Kidney capillary endothelial cell (primary cell): ENCODE measurements at regions not wholly inside any gene's neighbourhood (a gene's known extent, or its start where the extent isn't known, plus 50 kb on each side); places are given as distances from the start of the nearest gene placed in this dataset.

ENCODE experiments used
- DNase-seq: peaks from one replicate; pipeline ENCODE4 v3.0.0-alpha.2; 2018; ENCODE audit warnings: low spot score

DNA sequence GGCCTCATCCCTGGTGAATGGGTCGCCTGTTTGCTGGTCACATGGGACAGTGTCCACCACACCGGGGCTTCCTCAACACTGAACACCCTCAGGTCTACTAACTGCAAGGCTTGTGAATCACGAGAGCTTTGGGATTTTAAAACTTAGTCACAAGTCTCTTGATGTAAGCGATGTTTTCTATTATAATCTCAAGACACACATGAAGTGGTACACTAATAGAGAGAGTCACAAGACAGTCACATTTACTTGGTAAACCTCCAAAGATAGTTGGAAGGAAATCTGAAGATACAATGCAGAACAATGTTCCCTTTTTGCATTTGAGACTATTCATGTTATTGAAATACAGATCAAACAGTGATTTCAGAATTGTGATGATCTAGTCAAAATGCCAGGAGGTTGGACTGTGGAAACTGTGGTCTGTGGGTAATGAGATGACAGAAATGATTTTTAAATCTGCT is 233.1 kb upstream of the KLF6 start:
- no peak for DNase-seq

DNA sequence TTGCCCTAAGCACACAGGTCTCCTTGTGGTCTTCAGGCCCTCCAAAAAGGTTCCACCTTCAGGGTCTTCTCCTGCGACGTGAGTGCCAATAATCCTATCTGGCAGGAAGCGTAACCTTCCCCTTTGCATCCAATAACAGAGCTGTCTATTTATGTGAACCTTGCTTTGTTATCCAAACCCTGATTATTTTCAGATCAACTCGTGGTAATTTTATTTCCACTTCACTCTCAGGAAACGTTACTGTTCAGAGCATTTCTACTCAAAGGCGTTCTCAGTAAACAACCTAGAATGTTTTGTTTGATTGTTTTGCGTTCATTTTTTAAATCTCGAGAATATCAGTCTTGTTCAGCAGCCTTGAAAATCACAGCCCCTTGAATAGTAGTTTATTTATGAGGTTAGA is 232.3 kb upstream of the KLF6 start:
- DNase-seq, result no peak

DNA sequence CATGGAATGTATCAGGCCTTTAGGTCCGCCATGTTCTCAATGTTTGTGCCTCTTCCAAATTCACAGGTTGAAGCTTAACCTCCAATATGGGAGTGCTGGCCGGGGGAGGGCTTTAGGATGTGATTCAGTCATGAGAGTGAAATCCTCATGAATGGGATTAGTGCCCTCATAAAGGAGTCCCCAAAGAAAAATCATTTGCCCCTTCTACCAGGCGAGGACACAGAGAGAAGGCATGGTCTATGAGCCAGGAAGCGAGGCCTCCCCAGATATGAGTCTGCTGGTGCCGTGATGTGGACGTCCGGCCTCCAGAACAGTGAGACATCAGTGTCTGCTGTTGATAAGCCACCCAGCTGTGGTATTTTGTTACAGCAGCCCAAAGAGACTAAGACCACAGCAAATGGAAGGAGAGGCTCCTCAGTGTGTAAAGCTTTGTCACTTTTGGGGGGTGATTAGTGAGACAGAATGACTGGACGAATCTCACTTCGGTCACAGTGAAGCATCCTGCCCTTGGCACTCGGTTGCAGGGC is 231.3 kb upstream of the KLF6 start:
- no peak for DNase-seq

DNA sequence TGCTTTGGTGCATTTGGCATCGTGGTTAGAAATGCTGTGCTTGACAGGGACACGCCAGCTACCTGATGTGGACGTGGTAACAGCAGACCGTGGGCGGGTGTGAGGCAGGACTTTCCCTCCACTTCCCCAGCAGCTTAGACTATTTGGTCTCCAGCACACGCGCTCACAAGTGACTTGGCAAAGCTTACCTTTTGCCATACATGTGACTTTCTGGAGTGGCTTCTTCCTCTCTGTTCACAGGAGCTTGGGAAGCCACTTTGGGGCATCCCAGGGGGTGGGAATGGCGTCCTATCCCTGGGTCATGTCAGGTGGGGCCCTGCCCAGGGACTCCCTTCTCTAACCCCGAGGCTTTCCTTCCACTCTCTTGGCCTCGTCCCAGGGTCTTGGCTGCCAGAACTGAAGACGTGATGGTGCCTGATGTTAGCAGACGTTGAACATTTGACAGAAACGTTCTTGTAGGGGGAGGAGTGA is 228.7 kb upstream of the KLF6 start:
- DNase-seq, result no peak

DNA sequence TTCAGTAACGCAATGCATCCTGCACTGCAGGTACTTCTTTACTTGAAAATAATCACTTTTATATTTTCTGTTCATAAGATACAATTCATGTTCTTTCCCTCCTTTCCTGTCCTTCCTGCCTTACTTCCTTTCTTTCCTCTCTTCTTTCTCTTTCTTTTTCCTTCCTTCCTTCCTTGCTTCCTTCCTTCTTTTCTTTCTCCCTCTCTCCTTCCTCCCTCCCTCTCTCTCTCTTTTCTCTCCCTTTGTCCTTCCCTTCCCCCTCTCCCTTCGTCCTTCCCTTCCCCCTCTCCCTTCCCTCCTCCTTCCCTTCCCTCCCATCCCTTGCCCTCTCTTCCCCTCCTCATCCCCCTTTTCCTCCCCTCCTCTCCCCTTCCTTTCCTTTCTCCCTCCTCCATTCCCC is 227.8 kb upstream of the KLF6 start:
- DNase-seq, result no peak

DNA sequence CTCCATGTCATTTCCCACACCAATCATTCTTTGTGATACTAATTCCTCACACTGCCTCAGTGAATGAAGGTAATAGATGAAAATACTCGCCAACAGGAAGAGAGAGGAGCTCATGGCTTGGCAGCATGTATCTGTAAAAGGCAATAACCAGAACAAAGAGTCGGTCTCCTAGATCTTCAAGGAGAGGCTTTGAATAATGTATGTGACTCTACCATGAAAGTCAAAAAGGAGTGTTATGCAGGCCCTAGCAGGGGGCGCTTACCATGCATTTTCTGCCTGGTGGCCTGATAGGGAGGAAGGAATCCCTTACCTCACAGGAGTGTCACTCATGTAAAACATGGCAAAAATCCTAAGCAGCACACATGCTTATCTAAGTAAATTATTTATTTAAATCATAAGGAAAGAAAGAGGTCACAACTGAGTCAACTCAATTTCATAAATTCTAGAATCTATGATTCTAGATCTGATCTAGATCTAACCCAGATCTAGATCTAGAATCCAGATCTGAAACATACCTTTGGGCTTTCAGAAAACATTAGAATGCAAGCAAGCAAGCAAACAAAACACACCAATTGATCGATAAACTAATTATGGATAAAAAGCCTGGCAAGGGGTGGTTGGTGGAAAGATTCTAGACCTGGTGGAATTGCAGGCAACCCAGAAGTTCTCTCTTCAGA is 226.3 kb upstream of the KLF6 start:
- DNase-seq, result no peak

GRCh38 chr10:4008676-4009382 is 223.8 kb upstream of the KLF6 start:
- no peak for DNase-seq

GRCh38 chr10:4007771-4008170 is 222.8 kb upstream of the KLF6 start:
- no peak for DNase-seq

GRCh38 chr10:4006858-4007257 is 221.8 kb upstream of the KLF6 start:
- DNase-seq, result no peak

DNA sequence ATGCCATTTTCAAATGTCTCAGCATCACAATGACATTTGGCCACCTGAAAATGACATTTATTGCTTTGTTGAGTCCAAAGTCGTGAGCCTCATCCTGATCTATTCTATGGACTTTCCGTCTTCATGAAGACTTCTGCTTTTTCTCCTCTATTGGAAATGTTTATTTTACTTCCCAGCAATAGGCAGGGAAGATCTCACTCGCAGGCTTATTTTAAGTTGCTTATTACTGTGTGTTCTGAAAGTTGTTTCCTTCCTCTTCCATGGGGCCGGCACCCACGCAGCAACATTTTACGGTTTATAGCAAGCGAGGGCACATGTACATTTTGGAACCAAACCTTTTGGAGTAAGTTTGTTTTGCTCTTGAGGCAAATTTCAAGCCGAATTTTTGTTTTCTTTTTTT is 221.0 kb upstream of the KLF6 start:
- DNase-seq, result no peak

DNA sequence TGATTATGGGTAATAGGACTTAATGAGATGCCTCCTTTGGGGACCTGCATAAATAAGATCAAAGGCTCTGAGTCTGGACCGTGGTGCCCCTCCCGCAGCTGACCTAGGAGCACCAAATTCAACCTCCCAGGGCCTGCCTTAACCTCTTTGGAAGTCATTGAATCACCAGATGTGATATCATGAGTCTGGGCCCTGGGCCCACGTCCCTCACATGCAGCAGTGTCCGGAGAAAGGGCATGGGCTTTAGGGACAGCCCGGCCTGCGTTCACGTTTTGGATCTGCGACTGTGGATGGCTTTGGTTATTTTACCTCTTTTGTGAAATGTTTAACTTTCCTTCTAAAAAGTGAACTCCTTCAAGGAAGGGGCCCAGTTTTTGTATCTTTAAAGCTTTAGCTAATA is 220.0 kb upstream of the KLF6 start:
- no peak for DNase-seq

DNA sequence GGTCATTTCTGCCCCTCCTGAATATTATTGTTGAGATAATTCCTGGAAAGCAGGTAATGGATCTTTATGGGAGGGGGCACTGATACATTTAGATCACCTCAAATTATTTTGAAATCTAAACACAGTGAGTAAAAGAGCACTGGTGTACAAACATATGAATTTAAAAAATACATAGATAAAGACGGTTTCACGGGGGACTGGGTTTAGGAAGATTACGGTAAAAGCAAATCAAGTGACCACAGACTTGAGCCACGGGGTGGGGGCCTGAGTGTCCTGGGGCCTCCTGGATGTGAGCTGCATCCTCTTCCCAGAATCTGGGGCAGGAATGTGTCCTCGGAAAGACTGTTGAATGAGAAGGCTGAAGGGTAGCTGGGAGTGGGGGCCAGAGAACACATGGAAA is 219.1 kb upstream of the KLF6 start:
- no peak for DNase-seq

GRCh38 chr10:4003348-4003973 is 218.5 kb upstream of the KLF6 start:
- DNase-seq, result no peak

DNA sequence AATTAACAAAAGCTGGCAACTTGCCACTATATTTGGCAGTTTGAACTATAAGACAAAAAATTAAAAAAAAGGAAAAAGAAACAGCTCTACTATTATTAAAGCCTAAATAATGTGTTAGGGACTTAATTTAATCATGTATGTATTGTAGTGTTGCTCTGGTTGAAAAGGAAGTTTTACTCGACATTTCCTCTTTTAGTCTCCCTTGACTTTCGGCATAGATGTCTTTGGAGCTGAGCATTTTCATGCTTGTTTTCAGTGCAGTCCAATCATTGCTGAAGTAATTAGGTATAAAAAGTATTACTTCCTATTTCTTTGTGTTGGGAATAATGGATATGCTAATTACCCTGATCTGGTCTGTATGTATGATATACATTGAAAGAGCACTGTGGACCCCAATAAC is 216.8 kb upstream of the KLF6 start:
- DNase-seq, result no peak

- no peak for DNase-seq
These were observed 214.6 kb upstream of the KLF6 start for GRCh38 chr10:3999642-4000041.

DNA sequence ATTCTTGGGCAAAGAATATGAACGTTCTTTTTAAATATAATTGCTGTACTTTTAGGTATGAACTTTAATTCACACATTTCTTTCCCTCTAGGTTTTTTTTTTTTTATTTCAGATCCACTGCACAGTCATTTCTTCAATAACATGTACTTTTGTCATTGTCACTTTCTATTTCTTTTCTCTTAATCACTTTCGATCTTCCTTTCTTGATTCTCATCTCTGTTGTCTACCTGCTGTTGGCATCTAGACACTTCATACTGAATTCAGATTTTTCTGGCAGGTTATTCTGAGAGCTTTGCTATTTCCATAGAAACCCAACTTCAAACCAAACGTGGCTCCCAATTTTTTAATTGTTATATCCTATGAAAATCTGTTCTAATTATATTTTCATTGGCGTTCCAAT is 211.7 kb upstream of the KLF6 start:
- no peak for DNase-seq

DNA sequence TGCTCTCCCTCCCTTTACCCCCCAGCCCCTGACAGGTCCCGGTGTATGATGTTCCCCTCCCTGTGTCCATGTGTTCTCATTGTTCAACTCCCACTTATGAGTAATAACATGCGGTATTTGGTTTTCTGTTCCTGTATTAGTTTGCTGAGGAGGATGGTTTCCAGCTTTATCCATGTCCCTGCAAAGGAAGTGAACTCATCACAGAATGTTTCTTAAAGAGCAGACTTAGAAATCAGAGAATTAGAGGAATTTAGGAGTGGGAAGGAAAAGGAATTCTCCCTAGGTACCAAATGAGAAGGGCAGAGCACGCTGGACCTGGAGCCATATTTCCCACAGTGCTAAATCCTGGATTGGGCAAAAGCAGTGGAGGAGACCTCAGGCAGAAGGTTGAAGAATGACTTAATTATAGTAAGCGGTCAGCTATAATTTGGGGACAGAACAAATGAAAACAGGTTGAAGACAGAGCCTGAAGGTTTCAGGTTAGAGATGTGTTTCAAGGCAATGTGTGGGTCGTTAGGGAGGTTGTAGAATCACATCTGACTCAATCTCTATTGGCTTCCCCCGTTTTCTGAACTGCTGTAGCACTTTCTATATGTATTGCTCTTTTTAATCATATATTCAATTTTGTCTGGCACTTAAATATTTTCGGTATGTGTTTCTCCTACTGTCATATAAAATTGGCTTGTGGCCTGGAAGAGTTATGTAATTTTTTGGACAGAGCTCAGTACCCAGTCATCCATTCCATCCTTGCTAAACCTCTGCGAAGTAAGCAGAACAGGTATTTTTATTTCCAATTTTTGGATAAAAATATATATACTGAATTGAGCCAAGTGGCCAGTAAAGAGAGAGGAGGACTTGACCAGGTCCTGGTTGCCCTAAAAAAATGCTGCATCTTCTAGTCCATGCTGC is 210.5 kb upstream of the KLF6 start:
- DNase-seq, result peak; percentile 66

- DNase-seq, result no peak
These were observed 207.6 kb upstream of the KLF6 start for GRCh38 chr10:3992382-3993178.

GRCh38 chr10:3990307-3990706 is 205.3 kb upstream of the KLF6 start:
- no peak for DNase-seq

- no peak for DNase-seq
These were observed 202.3 kb upstream of the KLF6 start for GRCh38 chr10:3987143-3987974.
